WTC11 (cell line): ENCODE measurements at regions not wholly inside any gene's neighbourhood (a gene's known extent, or its start where the extent isn't known, plus 50 kb on each side); places are given as distances from the start of the nearest gene placed in this dataset.

Experiments used
- ATAC-seq: fragments of 200-7000 bp; cut with Tn5 transposase; 2 replicates; pipeline ENCODE4 v1.10.0; 2021; ENCODE audit warnings: mild to moderate bottlenecking, moderate library complexity
- CTCF ChIA-PET: fragments of 300-600 bp; sonication (Branson Sonifier 250); formaldehyde crosslinking; loops from one replicate; lab custom pipeline; 2021; ENCODE audit warnings: antibody characterized with exemption; lab: Charles Lee
- POLR2A ChIA-PET: fragments of 350-600 bp; sonication (Branson Sonifier 250); formaldehyde crosslinking; loops from one replicate; lab custom pipeline; 2021; ENCODE audit warnings: antibody characterized with exemption; lab: Charles Lee
- DNase-seq: peaks from one replicate; pipeline ENCODE4 v3.0.0; 2021; ENCODE audit warnings: low spot score
- H3K27ac Mint-ChIP-seq: 2 replicates; pipeline ENCODE4 v1.8.0; 2021; ENCODE audit warnings: mixed read lengths
- H3K27me3 Mint-ChIP-seq: 2 replicates; pipeline ENCODE4 v1.8.0; 2021; ENCODE audit warnings: low read depth, mild to moderate bottlenecking, moderate library complexity, mixed read lengths
- H3K36me3 Mint-ChIP-seq: 2 replicates; pipeline ENCODE4 v1.8.0; 2021; ENCODE audit warnings: mixed read lengths
- H3K4me1 Mint-ChIP-seq: 2 replicates; pipeline ENCODE4 v1.8.0; 2022; ENCODE audit warnings: mixed read lengths
- H3K4me3 Mint-ChIP-seq: 2 replicates; pipeline ENCODE4 v1.8.0; 2021; ENCODE audit warnings: mild to moderate bottlenecking, moderate library complexity, mixed read lengths
- H3K9me3 Mint-ChIP-seq: 2 replicates; pipeline ENCODE4 v1.8.0; 2021; ENCODE audit warnings: mixed read lengths
- AFF4 ChIP-seq: sonication (generic); formaldehyde crosslinking; IDR thresholded peaks from 2 replicates; pipeline ENCODE4 v1.8.1; 2023; ENCODE audit warnings: mild to moderate bottlenecking, missing genetic modification reagents, borderline replicate concordance
- ATF1 ChIP-seq: sonication (generic); formaldehyde crosslinking; IDR thresholded peaks from 2 replicates; pipeline ENCODE4 v1.8.1; 2023; ENCODE audit warnings: mild to moderate bottlenecking, moderate library complexity, missing genetic modification reagents
- ELF4 ChIP-seq: sonication (generic); formaldehyde crosslinking; IDR thresholded peaks from 2 replicates; pipeline ENCODE4 v1.8.1; 2022; ENCODE audit warnings: low read depth, mild to moderate bottlenecking, moderate library complexity, missing genetic modification reagents
- FOXJ3 ChIP-seq: sonication (generic); formaldehyde crosslinking; IDR thresholded peaks from 2 replicates; pipeline ENCODE4 v1.9.0; 2021; ENCODE audit warnings: missing genetic modification reagents, mild to moderate bottlenecking, borderline replicate concordance
- GTF2I ChIP-seq: fragments of 250-450 bp; sonication (Bioruptor Pico); conservative IDR thresholded peaks from 2 replicates; pipeline ENCODE4 v1.4.0; 2021; ENCODE audit warnings: mild to moderate bottlenecking
- MYBL2 ChIP-seq: sonication (generic); formaldehyde crosslinking; IDR thresholded peaks from 2 replicates; pipeline ENCODE4 v1.8.1; 2023; ENCODE audit warnings: mild to moderate bottlenecking, moderate library complexity, missing genetic modification reagents
- NR1H2 ChIP-seq: sonication (generic); formaldehyde crosslinking; IDR thresholded peaks from 2 replicates; pipeline ENCODE4 v1.9.0; 2021; ENCODE audit warnings: mild to moderate bottlenecking, moderate library complexity, missing genetic modification reagents
- NR2C2 ChIP-seq: sonication (generic); formaldehyde crosslinking; IDR thresholded peaks from 2 replicates; pipeline ENCODE4 v1.8.0; 2022; ENCODE audit warnings: mild to moderate bottlenecking, missing genetic modification reagents
- SMAD3 ChIP-seq: sonication (generic); formaldehyde crosslinking; IDR thresholded peaks from 2 replicates; pipeline ENCODE4 v1.8.0; 2022; ENCODE audit warnings: missing genetic modification reagents, mild to moderate bottlenecking, borderline replicate concordance
- TCF7 ChIP-seq: sonication (generic); formaldehyde crosslinking; IDR thresholded peaks from 2 replicates; pipeline ENCODE4 v1.8.0; 2022; ENCODE audit warnings: mild to moderate bottlenecking, low read depth, missing genetic modification reagents, moderate library complexity
- TP53 ChIP-seq: sonication (generic); formaldehyde crosslinking; IDR thresholded peaks from 2 replicates; pipeline ENCODE4 v1.8.1; 2023; ENCODE audit warnings: mild to moderate bottlenecking, missing genetic modification reagents
- ZBTB43 ChIP-seq: sonication (generic); formaldehyde crosslinking; IDR thresholded peaks from 2 replicates; pipeline ENCODE4 v1.8.1; 2023; ENCODE audit warnings: mild to moderate bottlenecking, missing genetic modification reagents
- ZNF423 ChIP-seq: fragments of 250-450 bp; sonication (Bioruptor Pico); IDR thresholded peaks from 2 replicates; pipeline ENCODE4 v2.1.2; 2022; ENCODE audit warnings: mild to moderate bottlenecking, moderate library complexity
- ZNF532 ChIP-seq: fragments of 250-450 bp; sonication (Bioruptor Pico); IDR thresholded peaks from 2 replicates; pipeline ENCODE4 v1.9.0; 2021; ENCODE audit warnings: mild to moderate bottlenecking, borderline replicate concordance
- TF ChIP-seq, protein P1 (sequence below): sonication (generic); formaldehyde crosslinking; IDR thresholded peaks from 2 replicates; pipeline ENCODE4 v1.8.0; 2022; ENCODE audit warnings: mild to moderate bottlenecking, missing genetic modification reagents
- TF ChIP-seq, protein P2 (sequence below): sonication (generic); formaldehyde crosslinking; IDR thresholded peaks from 2 replicates; pipeline ENCODE4 v1.8.1; 2022; ENCODE audit warnings: low read depth, mild to moderate bottlenecking, moderate library complexity, missing genetic modification reagents, borderline replicate concordance
- TF ChIP-seq, protein P3 (sequence below): sonication (generic); formaldehyde crosslinking; IDR thresholded peaks from 2 replicates; pipeline ENCODE4 v1.8.1; 2022; ENCODE audit warnings: mild to moderate bottlenecking, moderate library complexity, missing genetic modification reagents
- TF ChIP-seq, protein P4 (sequence below): fragments of 250-450 bp; sonication (Bioruptor Pico); IDR thresholded peaks from 2 replicates; pipeline ENCODE4 v1.9.0; 2021; ENCODE audit warnings: mild to moderate bottlenecking
- TF ChIP-seq, protein P5 (sequence below): sonication (generic); formaldehyde crosslinking; IDR thresholded peaks from 2 replicates; pipeline ENCODE4 v1.8.0; 2022; ENCODE audit warnings: mild to moderate bottlenecking, missing genetic modification reagents

DNA sequence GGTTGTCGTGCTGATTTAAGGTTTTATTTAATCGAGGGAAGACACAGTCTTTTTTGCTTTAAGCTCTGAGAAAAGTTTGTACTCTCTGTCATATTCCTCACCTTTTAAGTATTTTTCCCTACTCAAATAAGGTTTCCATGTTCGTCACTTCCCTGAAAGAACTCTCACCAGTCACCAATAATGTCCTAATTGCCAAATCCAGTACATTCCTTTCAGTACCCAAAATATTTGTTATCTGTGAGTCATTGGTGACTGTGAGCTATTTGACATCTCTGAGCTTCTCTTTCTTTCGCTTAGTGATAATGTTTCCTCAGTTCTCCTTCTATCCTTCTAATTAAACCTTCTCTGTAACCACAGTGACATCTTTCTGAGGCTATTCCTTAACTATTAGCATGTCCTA, 874.2 kb upstream of the ADGRL2 start:
- Mint-ChIP-seq H3K27me3 (peaks cover 3% of the 10 kb centered on the region), H3K27ac (no peak overlapping the region), H3K9me3 (peaks cover 17% of the 10 kb centered on the region), H3K4me1 (no peaks in the 10 kb centered on the region), H3K36me3 (peaks cover 12% of the 10 kb centered on the region), H3K4me3 (no peak overlapping the region)
- ChIA-PET CTCF (no interaction called here), POLR2A (no interaction called here)
- DNase-seq (no peak), ATAC-seq (no peak)
- TF ChIP-seq, protein P1, sequence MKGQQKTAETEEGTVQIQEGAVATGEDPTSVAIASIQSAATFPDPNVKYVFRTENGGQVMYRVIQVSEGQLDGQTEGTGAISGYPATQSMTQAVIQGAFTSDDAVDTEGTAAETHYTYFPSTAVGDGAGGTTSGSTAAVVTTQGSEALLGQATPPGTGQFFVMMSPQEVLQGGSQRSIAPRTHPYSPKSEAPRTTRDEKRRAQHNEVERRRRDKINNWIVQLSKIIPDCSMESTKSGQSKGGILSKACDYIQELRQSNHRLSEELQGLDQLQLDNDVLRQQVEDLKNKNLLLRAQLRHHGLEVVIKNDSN (CRISPR knock-in tag) = no peak
- TF ChIP-seq ELF4 (CRISPR knock-in tag) (no peak), GTF2I (no peak), ZNF423 (CRISPR knock-in tag) (no peak), TCF7 (no peak), ZNF532 (CRISPR knock-in tag) (no peak), NR2C2 (CRISPR knock-in tag) (no peak), TP53 (CRISPR knock-in tag) (no peak), SMAD3 (CRISPR knock-in tag) (no peak), NR1H2 (no peak)
- TF ChIP-seq, protein P2, sequence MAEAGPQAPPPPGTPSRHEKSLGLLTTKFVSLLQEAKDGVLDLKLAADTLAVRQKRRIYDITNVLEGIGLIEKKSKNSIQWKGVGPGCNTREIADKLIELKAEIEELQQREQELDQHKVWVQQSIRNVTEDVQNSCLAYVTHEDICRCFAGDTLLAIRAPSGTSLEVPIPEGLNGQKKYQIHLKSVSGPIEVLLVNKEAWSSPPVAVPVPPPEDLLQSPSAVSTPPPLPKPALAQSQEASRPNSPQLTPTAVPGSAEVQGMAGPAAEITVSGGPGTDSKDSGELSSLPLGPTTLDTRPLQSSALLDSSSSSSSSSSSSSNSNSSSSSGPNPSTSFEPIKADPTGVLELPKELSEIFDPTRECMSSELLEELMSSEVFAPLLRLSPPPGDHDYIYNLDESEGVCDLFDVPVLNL (CRISPR knock-in tag) = no peak
- TF ChIP-seq, protein P3, sequence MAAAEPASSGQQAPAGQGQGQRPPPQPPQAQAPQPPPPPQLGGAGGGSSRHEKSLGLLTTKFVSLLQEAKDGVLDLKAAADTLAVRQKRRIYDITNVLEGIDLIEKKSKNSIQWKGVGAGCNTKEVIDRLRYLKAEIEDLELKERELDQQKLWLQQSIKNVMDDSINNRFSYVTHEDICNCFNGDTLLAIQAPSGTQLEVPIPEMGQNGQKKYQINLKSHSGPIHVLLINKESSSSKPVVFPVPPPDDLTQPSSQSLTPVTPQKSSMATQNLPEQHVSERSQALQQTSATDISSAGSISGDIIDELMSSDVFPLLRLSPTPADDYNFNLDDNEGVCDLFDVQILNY (CRISPR knock-in tag) = no peak
- TF ChIP-seq, protein P4, sequence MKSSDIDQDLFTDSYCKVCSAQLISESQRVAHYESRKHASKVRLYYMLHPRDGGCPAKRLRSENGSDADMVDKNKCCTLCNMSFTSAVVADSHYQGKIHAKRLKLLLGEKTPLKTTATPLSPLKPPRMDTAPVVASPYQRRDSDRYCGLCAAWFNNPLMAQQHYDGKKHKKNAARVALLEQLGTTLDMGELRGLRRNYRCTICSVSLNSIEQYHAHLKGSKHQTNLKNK (CRISPR knock-in tag) = no peak
- TF ChIP-seq, protein P5, sequence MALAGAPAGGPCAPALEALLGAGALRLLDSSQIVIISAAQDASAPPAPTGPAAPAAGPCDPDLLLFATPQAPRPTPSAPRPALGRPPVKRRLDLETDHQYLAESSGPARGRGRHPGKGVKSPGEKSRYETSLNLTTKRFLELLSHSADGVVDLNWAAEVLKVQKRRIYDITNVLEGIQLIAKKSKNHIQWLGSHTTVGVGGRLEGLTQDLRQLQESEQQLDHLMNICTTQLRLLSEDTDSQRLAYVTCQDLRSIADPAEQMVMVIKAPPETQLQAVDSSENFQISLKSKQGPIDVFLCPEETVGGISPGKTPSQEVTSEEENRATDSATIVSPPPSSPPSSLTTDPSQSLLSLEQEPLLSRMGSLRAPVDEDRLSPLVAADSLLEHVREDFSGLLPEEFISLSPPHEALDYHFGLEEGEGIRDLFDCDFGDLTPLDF (CRISPR knock-in tag) = no peak

GRCh38 chr1:80925130-80925805, 875.5 kb upstream of the ADGRL2 start:
- Mint-ChIP-seq H3K36me3 (no peaks in the 10 kb centered on the region), H3K27ac (no peak overlapping the region), H3K4me3 (no peak overlapping the region), H3K4me1 (no peaks in the 10 kb centered on the region), H3K9me3 (peaks cover 7% of the 10 kb centered on the region), H3K27me3 (no peaks in the 10 kb centered on the region)
- ChIA-PET POLR2A (no interaction called here), CTCF (no interaction called here)
- ATAC-seq (no peak), DNase-seq (no peak)
- TF ChIP-seq, protein P3 (CRISPR knock-in tag) = no peak
- no peak for TF ChIP-seq AFF4 (CRISPR knock-in tag)
- TF ChIP-seq ZBTB43 = no peak
- no peak for TF ChIP-seq FOXJ3 (CRISPR knock-in tag)
- no peak for TF ChIP-seq MYBL2 (CRISPR knock-in tag)
- TF ChIP-seq ATF1 (CRISPR knock-in tag) = no peak
